OCI-LY7 (cell line): ENCODE measurements at regions not wholly inside any gene's neighbourhood (a gene's known extent, or its start where the extent isn't known, plus 50 kb on each side); places are given as distances from the start of the nearest gene placed in this dataset.

Source experiments
- EZH2phosphoT487 ChIP-seq: fragments of 200-600 bp; sonication (generic); IDR thresholded peaks from 2 replicates; pipeline ENCODE4 v1.6.1; 2018; ENCODE audit warnings: low read depth, borderline replicate concordance, mild to moderate bottlenecking, mixed run types, antibody characterized with exemption, low read length, moderate library complexity, mixed read lengths
- TF ChIP-seq, protein P1 (sequence below): fragments of 200-600 bp; sonication (generic); conservative IDR thresholded peaks from 2 replicates; pipeline ENCODE4 v1.5.1; 2014; ENCODE audit warnings: mild to moderate bottlenecking, antibody characterized with exemption, low read length, moderate library complexity, mixed read lengths

DNA sequence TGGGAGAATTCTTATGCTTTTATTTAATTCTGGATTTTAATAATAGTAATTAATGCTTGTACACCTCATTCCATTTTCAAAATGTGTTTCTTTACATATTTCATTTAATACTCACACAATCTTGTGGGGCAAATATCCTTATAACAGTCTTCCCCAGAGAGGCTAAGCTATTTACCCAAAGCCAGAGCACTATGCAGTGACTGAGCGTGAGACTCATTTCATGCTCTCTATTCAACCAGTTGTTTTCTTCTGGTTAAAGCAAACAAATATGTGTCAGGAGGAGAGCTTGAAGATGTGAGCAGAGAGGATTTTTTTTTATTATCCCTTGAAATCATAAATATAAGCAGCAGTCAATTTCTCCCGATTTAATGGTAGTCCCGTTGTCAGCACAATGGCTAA is 548.3 kb upstream of the TBL1XR1 start:
- TF ChIP-seq, protein P1, sequence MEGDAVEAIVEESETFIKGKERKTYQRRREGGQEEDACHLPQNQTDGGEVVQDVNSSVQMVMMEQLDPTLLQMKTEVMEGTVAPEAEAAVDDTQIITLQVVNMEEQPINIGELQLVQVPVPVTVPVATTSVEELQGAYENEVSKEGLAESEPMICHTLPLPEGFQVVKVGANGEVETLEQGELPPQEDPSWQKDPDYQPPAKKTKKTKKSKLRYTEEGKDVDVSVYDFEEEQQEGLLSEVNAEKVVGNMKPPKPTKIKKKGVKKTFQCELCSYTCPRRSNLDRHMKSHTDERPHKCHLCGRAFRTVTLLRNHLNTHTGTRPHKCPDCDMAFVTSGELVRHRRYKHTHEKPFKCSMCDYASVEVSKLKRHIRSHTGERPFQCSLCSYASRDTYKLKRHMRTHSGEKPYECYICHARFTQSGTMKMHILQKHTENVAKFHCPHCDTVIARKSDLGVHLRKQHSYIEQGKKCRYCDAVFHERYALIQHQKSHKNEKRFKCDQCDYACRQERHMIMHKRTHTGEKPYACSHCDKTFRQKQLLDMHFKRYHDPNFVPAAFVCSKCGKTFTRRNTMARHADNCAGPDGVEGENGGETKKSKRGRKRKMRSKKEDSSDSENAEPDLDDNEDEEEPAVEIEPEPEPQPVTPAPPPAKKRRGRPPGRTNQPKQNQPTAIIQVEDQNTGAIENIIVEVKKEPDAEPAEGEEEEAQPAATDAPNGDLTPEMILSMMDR, result no peak
- TF ChIP-seq EZH2phosphoT487, result no peak
